CD14-positive monocyte (primary cell): ENCODE measurements at regions not wholly inside any gene's neighbourhood (a gene's known extent, or its start where the extent isn't known, plus 50 kb on each side); places are given as distances from the start of the nearest gene placed in this dataset.

Experiments
- DNase-seq, 3 donors: peaks; one replicate each; pipeline ENCODE4 v3.0.0-alpha.2; 2011 to 2022
- H2AFZ ChIP-seq: 2 replicates; pipeline ENCODE4 v1.6.0; 2012; ENCODE audit warnings: mild to moderate bottlenecking, low read depth, low read length, inconsistent platforms; ENCODE audit not compliant: insufficient read depth, poor library complexity, severe bottlenecking
- H3K27ac ChIP-seq, 2 donors: 1 replicate in 1 of 2; 2 replicates in 1 of 2; pipeline ENCODE4 v1.5.1; 2012 to 2013; ENCODE audit warnings: low read length in 2 of 2, control low read depth in 1 of 2, inconsistent platforms in 1 of 2, low read depth in 1 of 2, mild to moderate bottlenecking in 1 of 2
- H3K27me3 ChIP-seq, 2 donors: one replicate each; pipeline versions ENCODE4 v1.6.0 to v1.6.1; 2011 to 2013; ENCODE audit warnings: low read length in 2 of 2; ENCODE audit not compliant: control insufficient read depth in 2 of 2, insufficient read depth in 2 of 2
- H3K36me3 ChIP-seq, 2 donors: replicated peaks in 1 of 2; 1 replicate in 1 of 2; 2 replicates in 1 of 2; pipeline versions ENCODE4 v1.5.1 to v1.6.1; 2012 to 2013; ENCODE audit warnings: low read length in 2 of 2, control low read depth in 1 of 2, inconsistent platforms in 1 of 2, mild to moderate bottlenecking in 1 of 2; ENCODE audit not compliant: insufficient read depth in 2 of 2, control insufficient read depth in 1 of 2
- H3K4me1 ChIP-seq, 2 donors: 1 replicate in 1 of 2; 2 replicates in 1 of 2; pipeline versions ENCODE4 v1.5.1 to v1.6.1; 2012 to 2013; ENCODE audit warnings: low read length in 2 of 2, control low read depth in 1 of 2, inconsistent platforms in 1 of 2, mild to moderate bottlenecking in 1 of 2, moderate library complexity in 1 of 2; ENCODE audit not compliant: insufficient read depth in 2 of 2, control insufficient read depth in 1 of 2
- H3K4me2 ChIP-seq: replicated peaks from 2 replicates; pipeline ENCODE3; 2012; ENCODE audit warnings: low read length, moderate library complexity, mild to moderate bottlenecking; ENCODE audit not compliant: poor library complexity, severe bottlenecking; ENCODE audit errors: extremely low read depth
- H3K4me3 ChIP-seq, 3 experiments: fragments of 200-600 bp in 1 of 3; sonication (generic) in 1 of 3; replicated peaks in 1 of 3; 1 replicate in 2 of 3; 2 replicates in 1 of 3; pipeline ENCODE4 v1.5.1; 2011 to 2013; ENCODE audit warnings: low read length in 3 of 3, mild to moderate bottlenecking in 3 of 3, control low read depth in 2 of 3, low read depth in 2 of 3, inconsistent platforms in 1 of 3, moderate library complexity in 1 of 3
- H3K79me2 ChIP-seq: 2 replicates; pipeline ENCODE4 v1.6.0; 2012; ENCODE audit warnings: mild to moderate bottlenecking, control low read depth, inconsistent platforms, low read length, moderate library complexity; ENCODE audit not compliant: insufficient read depth
- H3K9ac ChIP-seq: 2 replicates; pipeline ENCODE4 v1.6.0; 2017; ENCODE audit warnings: low read length, mild to moderate bottlenecking; ENCODE audit not compliant: insufficient read depth, poor library complexity, severe bottlenecking
- H3K9me3 ChIP-seq, 2 donors: replicated peaks in 1 of 2; 1 replicate in 1 of 2; 2 replicates in 1 of 2; pipeline versions ENCODE4 v1.5.1 to v1.6.1; 2012 to 2013; ENCODE audit warnings: low read length in 2 of 2, control low read depth in 1 of 2; ENCODE audit not compliant: control insufficient read depth in 1 of 2, insufficient read depth in 1 of 2
- H4K20me1 ChIP-seq: 2 replicates; pipeline ENCODE4 v1.6.0; 2012; ENCODE audit warnings: mild to moderate bottlenecking, low read length, control low read depth, moderate library complexity; ENCODE audit not compliant: insufficient read depth
- H3K27ac Mint-ChIP-seq, 7 donors: one replicate each; pipeline ENCODE4 v1.8.0; 2020; ENCODE audit warnings: mild to moderate bottlenecking in 7 of 7, mixed read lengths in 7 of 7, moderate library complexity in 6 of 7, inconsistent platforms in 2 of 7
- H3K27me3 Mint-ChIP-seq, 3 donors: one replicate each; pipeline ENCODE4 v1.8.0; 2021 to 2022; ENCODE audit warnings: low read depth in 3 of 3, mild to moderate bottlenecking in 3 of 3, mixed read lengths in 3 of 3, moderate library complexity in 3 of 3, inconsistent platforms in 1 of 3
- H3K36me3 Mint-ChIP-seq, 2 donors: one replicate each; pipeline ENCODE4 v1.8.0; 2020; ENCODE audit warnings: mixed read lengths in 2 of 2, inconsistent platforms in 1 of 2, mild to moderate bottlenecking in 1 of 2
- H3K4me1 Mint-ChIP-seq: one replicate; pipeline ENCODE4 v1.8.0; 2020; ENCODE audit warnings: mild to moderate bottlenecking, mixed read lengths
- H3K4me3 Mint-ChIP-seq, 2 donors: one replicate each; pipeline ENCODE4 v1.8.0; 2020; ENCODE audit warnings: mild to moderate bottlenecking in 2 of 2, mixed read lengths in 2 of 2, moderate library complexity in 1 of 2
- H3K9me3 Mint-ChIP-seq, 7 donors: one replicate each; pipeline ENCODE4 v1.8.0; 2020 to 2022; ENCODE audit warnings: mixed read lengths in 7 of 7, mild to moderate bottlenecking in 6 of 7, moderate library complexity in 6 of 7, inconsistent platforms in 2 of 7
- CTCF ChIP-seq: fragments of 200-600 bp; IDR thresholded peaks from one replicate; pipeline ENCODE4 v1.8.0; 2022; ENCODE audit warnings: antibody characterized with exemption, mild to moderate bottlenecking
- WGBS: methylation state at CpG from one replicate; pipeline ENCODE4 v1.1.5; 2013; ENCODE audit warnings: missing lambda C conversion rate; ENCODE audit not compliant: insufficient coverage; 5-methylcytosine and 5-hydroxymethylcytosine counted together
- intact Hi-C, 2 donors: fragments of 100-400 bp; cut with micrococcal nuclease; formaldehyde crosslinking; loops; one replicate each; pipeline versions ENCODE4 v1.15.0 to v1.15.1; 2023

GRCh38 chr22:22709719-22710445 is 65.5 kb downstream of the GGTLC2 start:
- Histone ChIP-seq H3K4me3 (no peak overlapping the region), H2AFZ (no peak overlapping the region), H3K27me3 (no peaks in the 10 kb centered on the region), H3K9me3 (no peaks in the 10 kb centered on the region), H3K36me3 (no peaks in the 10 kb centered on the region), H4K20me1 (no peaks in the 10 kb centered on the region), H3K4me2 (no peak overlapping the region), H3K79me2 (no peaks in the 10 kb centered on the region), H3K9ac (no peak overlapping the region), H3K27ac (no peak overlapping the region), H3K4me1 (peaks cover 20 to 21% of the 10 kb centered on the region in 2 donors)
- TF ChIP-seq CTCF = no peak
- Mint-ChIP-seq H3K4me3 (no peak overlapping the region), H3K27ac (no peak overlapping the region), H3K36me3 (no peaks in the 10 kb centered on the region), H3K4me1 (peaks cover 29% of the 10 kb centered on the region), H3K27me3 (peaks cover 1 to 4% (median 3%) of the 10 kb centered on the region in 3 donors), H3K9me3 (no peaks in the 10 kb centered on the region)
- 83% methylated on average over 4 of the region's 4 CpGs for WGBS
- intact Hi-C loops = loop anchor here (2.0 to 5.0 kb wide), 2 partner anchors 37 to 39 kb away; no protein-coding TSS in a partner anchor
- peak in 1 of 3 donors; percentile 1 for DNase-seq

- Mint-ChIP-seq H3K27me3 (peaks cover 1 to 4% (median 3%) of the 10 kb centered on the region in 3 donors), H3K9me3 (no peaks in the 10 kb centered on the region), H3K4me1 (peaks cover 39% of the 10 kb centered on the region), H3K36me3 (no peaks in the 10 kb centered on the region), H3K4me3 (no peak overlapping the region), H3K27ac (peak overlapping the region in 3 of 7 donors; percentile 34 to 77 (median 67))
- no peak overlapping the region for H2AFZ ChIP-seq
- H3K27ac ChIP-seq = no peak overlapping the region
- H4K20me1 ChIP-seq = no peaks in the 10 kb centered on the region
- H3K4me1 ChIP-seq = peaks cover 30 to 32% of the 10 kb centered on the region in 2 donors
- no peaks in the 10 kb centered on the region for H3K27me3 ChIP-seq
- no peaks in the 10 kb centered on the region for H3K9me3 ChIP-seq
- H3K4me2 ChIP-seq = no peak overlapping the region
- no peak overlapping the region for H3K9ac ChIP-seq
- intact Hi-C loops = loop anchor here (2.0 to 5.0 kb wide), 2 partner anchors 36 to 38 kb away; no protein-coding TSS in a partner anchor
- peak; percentile 44 to 69 (median 54) for DNase-seq
- 21% methylated on average over 11 of the region's 11 CpGs for WGBS
- H3K79me2 ChIP-seq = no peaks in the 10 kb centered on the region
- H3K36me3 ChIP-seq = no peaks in the 10 kb centered on the region
- H3K4me3 ChIP-seq = no peak overlapping the region
- TF ChIP-seq CTCF = peak; percentile 100
These were observed 66.5 kb downstream of the GGTLC2 start for GRCh38 chr22:22710719-22711531.
